ENCODE measurements at regions not wholly inside any gene's neighbourhood (a gene's known extent, or its start where the extent isn't known, plus 50 kb on each side); places are given as distances from the start of the nearest gene placed in this dataset.
"Not testable (repeated sequence)": the region's sequence is repeated elsewhere in the genome, so short reads cannot be mapped to it uniquely, and the experiment has no call there.

DNA sequence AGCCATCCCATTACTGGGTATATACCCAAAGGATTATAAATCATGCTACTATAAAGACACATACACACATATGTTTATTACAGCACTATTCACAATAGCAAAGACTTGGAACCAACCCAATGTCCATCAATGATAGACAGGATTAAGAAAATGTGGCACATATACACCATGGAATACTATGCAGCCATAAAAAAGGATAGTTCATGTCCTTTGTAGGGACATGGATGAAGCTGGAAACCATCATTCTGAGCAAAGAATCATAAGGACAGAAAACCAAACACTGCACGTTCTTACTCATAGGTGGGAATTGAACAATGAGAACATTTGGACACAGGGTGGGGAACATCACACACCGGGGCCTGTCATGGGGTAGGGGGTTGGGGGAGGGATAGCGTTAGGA is 60.3 kb upstream of the NMU start:
- DNase-seq = not testable (repeated sequence)

DNA sequence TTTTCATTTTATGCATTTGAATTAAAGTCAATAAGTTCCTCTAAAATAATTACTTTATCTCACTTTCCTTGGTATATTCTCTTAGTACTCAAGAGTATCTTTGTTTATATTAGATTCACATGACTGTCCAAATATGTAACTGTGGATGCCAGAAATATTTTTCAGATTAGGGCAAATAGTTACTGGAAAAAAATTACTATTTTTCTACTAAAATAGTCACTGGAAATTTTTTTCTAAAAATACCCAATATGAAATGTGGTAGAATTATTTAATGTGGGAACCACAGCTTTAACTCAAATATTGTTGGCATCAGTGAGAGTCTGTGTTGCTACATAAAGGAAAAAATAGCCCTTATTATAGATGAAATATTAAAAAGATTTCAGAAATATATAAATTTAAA is 70.4 kb upstream of the NMU start:
- DNase-seq = no peak

DNA sequence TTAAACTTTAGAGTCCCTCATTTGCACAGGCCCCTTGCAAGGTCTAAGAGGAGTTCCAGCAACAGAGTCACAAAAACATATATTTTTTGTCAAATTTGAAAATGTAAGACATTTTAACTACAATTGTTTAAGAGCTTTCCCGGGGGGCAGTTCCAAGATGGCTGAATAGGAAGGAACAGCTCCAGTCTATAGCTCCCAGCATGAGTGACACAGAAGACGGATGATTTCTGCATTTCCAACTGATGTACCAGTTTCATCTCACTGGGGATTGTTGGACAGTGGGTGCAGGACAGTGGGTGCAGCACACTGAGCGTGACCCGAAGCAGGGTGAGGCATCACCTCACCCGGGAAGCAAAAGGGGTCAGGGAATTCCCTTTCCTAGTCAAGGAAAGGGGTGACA is 71.4 kb upstream of the NMU start:
- DNase-seq = no peak

DNA sequence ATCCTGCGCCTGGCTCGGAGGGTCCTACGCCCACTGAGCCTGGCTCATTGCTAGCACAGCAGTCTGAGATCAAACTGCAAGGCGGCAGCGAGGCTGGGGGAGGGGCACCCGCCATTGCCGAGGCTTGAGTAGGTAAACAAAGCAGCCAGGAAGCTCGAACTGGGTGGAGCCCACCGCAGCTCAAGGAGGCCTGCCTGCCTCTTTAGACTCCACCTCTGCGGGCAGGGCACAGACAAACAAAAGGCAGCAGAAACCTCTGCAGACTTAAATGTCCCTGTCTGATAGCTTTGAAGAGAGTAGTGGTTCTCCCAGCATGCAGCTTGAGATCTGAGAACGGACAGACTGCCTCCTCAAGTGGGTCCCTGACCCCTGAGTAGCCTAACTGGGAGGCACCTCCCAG is 71.9 kb upstream of the NMU start:
- not testable (repeated sequence) for DNase-seq

DNA sequence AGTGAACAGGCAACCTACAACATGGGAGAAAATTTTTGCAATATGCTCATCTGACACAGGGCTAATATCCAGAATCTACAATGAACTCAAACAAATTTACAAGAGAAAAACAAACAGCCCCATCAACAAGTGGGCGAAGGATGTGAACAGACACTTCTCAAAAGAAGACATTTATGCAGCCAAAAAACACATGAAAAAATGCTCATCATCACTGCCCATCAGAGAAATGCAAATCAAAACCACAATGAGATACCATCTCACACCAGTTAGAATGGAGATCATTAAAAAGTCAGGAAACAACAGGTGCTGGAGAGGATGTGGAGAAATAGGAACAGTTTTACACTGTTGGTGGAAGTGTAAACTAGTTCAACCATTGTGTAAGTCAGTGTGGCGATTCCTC is 76.7 kb upstream of the NMU start:
- DNase-seq = not testable (repeated sequence)

DNA sequence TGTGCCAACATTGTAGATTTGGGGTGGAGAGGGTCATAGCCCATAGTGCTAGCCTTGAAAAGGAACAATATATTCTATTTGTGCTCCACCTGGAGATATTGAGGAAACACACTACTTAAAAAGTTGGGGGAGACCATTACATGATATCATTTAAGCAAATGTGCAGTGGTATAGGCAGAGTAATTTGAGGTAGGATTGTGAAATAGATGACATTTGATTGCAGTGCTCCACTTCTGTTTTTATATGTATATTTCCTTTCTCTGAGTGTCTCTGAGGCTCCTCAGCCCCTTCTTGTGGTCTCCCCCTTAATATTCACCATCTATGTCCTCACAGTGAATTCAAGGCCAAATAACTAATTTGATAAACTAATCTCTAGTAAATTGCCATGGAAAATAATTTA is 85.6 kb upstream of the NMU start:
- DNase-seq = no peak

DNA sequence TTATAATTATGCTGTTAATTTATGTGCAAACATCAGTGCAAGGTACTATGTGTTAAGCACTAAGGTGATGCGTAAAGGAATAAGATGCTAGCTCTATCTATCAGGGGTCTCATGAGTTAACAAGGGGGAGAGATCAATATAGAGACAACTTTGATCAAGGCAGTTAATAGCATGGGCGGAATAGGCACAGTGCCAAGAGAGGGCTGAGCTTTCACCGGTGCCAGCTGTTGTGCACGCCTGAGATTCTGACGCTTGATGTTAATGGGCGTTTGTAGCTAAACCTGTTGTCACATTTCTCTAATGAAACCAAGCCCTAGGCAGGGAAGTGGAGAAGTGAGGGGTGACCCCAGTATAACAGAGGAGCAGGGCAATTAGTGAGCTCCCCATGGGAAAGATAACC is 86.0 kb upstream of the NMU start:
- DNase-seq = peak; percentile 61

DNA sequence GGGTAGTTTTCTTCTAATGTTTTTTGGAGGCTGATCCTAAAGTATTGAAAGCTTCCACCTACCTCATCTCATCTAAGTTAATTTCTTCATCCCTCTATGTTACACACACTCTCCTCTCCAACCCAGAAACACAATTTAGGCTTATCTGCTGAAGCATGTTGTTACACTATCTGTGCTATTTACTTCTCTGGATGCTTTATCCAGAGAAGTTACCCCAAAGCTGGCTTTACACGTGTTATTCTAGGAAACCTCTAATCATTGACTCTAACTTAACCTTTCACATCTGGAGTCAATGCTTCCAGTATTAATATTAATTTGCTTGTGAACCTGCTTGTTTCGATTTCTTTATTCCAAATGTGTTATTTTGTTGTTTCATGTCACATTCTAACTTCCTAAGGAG is 87.3 kb upstream of the NMU start:
- DNase-seq = no peak

DNA sequence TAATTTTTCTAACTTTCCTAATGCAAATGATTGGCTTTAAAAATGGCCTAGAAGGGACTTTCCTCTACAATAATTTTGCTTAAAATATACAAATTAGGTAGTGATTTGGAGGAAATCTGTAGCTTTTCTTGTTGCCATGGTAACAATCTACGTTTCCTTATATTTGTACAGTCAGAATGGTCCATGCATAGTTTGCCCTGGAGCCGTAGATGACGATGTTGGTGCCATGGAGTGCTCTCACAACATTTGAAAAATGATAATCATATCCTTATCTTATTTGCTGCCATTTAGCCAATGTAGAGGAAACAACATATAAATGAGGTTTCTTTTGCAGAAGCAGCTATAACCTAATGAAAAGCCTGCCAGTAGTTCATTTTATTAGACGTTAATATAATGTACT is 89.0 kb upstream of the NMU start:
- DNase-seq = no peak

DNA sequence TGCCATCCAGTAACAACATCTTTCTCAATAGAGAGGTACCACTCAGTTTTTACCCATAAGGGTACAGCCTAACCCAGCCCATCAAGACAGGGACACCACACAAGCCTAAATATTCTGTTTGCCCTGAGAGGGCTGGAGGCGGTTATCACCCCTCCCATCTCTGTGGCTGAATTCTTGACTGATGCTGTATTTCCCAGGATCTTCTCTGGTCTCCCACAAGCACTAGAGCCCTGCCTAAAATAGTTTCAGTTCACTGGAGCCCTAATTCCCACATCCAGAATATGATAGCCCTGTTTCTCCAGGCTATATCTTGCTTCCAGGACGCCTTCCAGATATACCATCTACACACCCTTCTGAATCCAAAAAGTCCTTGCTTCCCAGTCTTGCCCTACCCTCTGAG is 91.6 kb upstream of the NMU start:
- no peak for DNase-seq

DNA sequence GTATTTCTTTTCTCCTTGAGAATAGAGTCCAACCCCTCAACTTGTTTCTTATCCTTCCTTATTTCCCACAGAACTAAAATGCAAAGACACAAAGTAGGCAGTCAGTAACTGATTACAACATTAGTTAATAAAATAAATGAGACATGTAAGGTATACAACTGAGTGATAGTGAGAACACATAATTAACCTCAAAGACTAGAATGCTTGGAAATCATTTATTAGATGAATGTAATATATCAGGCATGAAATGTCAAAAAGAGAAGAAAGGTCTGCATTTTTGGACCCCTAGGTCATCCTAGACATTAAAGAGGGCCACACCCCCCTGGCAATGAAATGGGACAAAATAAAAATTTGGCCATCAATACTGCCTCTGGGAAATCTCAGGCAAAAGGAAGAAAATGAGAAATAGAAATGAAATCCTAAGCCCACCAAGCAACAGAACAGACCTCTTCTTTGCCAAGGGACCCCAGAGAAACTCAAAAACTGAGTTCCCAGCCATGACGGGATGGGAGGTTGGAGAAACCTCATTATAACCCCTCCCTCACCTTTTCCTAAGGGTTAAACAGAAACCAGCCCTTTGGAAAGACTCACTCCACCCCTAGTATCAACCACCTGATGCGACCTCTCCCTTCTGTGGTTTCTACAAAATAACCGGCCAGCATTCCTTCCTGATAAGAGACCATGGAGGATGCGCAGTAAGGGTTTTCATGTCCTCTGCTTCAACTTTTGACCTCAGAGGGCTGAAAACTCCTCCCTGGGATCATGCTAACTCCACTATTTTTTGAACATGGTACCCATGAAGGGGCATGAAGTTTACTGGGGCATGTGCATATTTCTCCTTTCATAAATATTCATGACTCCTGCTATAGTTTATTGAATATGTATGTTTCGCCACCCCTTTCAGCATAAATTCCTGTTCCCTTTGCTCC is 90.0 kb upstream of the EXOC1L start:
- no peak for DNase-seq

DNA sequence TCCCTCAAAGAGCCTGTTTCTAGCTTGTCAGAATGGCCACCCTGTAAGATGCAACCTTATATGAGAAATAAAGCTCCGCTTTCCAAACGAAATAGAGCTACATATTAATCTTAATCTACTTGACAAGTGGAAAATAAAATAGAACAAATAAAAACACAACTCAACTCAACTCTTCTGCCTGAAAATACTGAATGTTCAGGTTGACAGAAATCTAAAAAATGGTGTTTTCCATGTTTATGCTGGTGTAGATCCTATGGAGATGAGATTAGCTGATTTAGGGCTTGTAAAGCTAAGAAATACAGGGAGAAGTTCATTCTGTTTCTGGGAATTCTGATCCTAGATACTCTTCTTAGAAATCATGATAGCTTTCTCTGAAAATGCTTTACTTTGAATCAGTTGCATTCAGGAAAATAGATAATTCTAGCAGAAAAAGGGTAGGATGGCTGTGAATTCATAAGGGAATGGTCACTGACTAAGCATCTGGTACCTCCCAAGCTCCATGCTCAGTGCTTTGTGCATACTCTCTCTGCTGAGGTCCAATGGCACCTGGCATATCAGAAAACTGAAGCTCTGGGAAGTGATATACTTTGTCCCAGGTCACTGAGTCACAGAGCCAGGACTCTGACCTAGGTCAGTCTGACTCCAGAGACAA is 89.2 kb upstream of the EXOC1L start:
- no peak for DNase-seq

DNA sequence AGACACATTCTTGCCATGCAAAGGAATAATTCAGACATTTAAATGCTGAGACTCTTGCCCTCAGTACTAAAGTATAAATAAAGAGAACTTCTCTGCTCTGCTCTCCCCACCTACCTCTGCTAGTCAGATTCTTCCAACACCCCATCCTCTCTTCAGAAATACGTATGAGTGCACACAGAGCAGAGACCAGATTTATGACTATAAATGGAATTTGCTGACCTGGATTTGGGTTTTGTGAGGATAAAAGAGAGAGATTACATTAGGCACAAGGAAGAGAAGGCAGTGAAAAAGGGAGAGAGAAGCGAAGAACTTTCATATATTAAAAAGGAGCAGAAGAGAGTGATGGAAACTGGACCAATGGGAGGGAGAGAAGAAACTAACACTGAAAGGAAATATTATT is 87.6 kb upstream of the EXOC1L start:
- DNase-seq = no peak

DNA sequence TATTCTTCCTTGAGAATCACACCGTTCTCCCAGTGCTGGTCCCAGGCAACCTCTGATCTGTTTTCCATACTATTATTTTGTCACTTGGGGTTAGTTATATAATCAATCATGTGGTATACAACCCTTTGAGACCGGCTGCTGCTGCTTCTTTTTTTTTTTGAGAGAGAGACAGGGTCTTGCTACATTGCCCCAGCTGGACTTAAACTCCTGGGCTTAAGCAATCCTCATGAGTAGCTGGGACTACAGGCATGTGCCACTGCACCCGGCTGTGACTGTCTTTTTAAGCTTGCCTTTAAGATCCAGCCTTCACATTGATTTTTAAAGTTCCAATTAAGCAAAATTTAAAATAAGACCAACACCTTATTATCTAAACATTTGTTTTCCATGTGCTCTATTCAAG is 86.7 kb upstream of the EXOC1L start:
- DNase-seq = no peak

DNA sequence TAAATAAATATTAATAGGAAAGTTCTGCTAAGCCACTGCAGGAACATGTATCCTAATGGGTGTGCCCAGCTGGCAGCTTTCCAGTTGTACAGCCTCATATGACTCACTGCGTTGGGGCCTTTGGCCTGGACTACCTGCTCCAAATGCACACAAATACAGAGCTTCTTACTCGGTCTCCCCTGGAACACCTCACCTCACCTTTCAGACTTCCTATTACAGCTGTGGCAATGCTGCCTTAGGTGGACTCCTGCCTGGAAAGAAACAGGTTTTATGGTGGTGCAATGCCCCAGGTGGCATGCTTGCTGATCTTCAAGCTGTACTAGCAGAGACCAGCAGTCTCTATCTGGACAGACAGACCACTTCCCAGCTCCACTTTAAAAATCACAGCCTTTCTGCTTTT is 85.7 kb upstream of the EXOC1L start:
- DNase-seq = no peak

DNA sequence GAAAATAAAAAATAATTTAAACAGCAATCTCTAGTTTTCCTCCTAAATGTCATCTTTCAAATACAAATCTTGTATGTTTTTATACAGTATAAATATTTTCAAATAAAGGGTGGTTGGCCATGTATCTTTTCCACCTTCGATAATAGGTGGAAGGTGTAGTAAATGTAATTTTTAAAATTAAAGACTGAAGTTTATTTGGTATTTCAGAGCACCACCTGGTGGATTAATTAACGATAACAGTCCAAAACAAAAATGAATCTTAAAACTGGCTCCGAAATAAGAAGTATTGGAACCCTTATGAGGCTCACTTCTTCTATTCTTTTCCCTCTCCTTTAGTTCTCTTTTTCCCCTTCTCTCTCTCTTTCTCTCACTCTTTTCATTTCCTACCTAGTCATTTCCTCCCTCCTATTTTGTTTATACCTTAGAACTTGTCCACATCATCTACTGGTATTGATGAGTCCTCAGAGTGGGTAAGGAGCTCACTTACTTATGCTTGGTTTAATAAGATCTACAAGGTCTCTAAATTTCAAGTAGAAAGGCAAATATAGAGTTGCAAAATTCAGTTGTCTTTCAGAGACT is 82.9 kb upstream of the EXOC1L start:
- peak; percentile 23 for DNase-seq

DNA sequence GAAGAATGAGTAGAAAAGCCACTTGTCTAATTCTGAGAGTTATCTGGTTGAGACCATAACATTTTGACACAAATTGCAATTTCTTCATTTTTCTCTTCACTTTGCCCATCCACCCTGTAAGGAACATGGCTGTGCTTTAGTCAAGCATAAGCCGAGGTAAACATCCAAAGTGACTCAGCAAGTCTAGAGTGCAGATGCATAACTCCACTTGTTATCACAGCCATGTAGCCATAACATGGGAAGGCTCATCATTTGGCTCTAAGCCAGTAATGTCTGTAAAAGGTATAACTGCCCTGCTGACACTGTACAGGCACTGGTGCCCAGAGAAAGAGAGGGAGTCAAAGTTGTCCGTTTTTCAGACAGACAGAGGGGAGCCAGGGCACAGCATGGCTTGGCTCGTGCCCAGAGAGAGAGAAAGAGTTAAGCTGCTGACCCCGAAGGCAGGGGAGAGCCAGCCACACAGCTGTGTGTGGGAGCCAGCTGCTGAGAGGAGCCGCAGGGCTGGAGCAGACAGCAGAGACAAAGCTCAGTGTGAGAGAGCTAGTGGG is 76.9 kb upstream of the EXOC1L start:
- no peak for DNase-seq

DNA sequence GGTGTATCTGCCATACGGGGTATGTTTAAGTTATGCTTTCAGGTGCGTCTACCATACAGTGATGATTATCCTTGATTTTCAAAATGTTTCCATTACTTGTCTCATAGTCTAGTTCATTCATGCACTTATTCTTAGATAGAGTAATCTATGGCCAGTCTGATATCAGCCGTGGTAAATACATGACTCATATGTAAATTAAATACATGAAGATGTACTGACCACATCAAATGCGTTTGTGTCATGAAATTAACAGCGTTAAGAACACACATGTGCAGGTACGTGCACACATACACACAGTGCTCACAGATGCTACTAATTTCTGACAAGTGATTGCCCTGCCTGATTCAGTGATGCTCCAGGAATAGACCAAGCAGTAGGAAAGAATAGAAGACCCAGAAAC is 75.2 kb upstream of the EXOC1L start:
- no peak for DNase-seq

DNA sequence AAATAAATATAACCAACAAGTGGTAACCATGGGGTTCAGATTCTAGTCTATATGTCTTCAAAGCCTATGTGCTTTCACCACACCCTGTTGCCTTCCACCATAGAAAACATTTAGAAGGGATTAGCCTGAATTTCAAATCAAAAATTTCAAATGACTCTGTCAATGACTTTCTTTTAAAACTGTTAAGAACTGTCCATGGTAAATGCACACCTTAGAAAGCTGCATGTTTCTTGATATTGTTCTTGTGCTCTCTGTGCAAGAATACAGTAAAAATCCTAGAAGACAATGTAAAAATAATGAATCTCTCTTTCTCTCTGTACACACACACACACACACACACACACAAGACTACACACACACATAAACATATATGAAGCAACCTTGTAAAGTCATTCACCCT is 74.6 kb upstream of the EXOC1L start:
- no peak for DNase-seq

DNA sequence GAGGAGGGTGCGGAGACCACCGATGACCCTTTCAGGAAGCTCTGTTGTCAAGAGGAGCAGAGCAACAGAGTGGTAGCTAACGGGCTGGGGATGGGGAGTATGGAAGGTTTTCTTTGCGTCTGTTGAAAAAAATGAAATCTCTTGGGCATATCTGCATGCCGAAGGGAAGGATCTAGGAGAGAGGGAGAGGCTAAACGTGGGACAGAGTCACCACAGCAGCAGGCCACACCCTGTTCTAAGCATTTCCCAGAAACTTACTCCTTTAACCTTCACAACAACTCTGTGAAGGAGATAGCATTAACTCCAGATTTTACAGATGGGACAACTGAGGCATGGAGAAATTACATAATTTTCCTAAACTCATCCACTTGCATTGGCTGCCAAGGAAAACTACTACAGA is 71.8 kb upstream of the EXOC1L start:
- no peak for DNase-seq

DNA sequence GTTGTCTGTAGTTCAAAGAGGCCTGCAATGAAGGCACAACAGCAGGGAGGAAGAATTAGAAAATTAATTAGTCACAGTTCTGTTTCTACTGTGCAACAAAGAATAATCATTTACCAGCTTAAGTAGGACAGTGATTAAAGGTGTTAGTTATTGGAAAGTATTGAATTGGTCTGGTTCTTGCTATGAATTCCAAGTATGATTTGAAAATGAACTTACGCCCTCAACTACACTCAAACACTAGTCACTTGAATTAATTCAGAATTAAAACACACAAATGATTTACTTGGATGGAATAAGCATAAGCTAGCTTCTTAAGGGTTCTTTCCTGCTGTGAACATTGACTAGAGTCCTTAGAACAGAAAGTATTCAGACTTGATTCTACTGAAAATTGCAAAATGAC is 69.9 kb upstream of the EXOC1L start:
- DNase-seq = no peak

DNA sequence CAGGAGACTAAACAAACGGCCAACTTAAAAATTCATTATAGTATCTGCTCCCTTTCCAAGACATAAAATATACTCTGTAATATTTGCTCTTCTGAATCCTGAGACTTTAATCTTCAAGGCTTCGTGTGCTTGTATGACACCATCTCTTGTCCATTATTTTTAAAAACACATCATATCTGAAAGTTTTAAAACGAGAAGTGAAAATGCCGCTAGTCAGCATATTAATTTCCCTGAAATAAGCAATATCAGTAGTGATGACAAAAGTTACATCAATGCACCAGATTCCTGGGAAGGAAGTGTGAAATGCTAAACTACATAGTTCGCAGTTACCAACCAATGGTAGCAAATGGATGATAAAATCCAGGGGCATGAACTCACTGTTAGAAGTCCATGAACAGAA is 66.8 kb upstream of the EXOC1L start:
- no peak for DNase-seq

DNA sequence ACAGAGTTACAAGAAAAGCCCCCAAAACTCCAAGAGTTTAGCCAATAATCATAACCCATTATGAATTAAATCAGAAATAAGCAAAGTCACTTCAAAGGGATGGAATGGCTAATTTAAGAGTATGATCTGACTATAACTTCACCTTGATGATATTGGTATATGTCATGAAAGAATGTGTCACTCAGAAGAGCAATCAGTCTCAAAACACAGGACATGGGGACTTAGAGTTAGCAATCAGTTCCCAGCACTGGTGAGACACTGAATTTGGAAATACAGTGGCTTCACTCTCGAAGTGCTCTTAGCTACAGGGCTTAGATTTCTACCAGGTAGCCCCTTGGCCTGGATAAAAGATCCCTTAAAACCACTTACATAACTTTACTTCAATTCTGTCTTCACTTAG is 65.7 kb upstream of the EXOC1L start:
- DNase-seq = no peak

DNA sequence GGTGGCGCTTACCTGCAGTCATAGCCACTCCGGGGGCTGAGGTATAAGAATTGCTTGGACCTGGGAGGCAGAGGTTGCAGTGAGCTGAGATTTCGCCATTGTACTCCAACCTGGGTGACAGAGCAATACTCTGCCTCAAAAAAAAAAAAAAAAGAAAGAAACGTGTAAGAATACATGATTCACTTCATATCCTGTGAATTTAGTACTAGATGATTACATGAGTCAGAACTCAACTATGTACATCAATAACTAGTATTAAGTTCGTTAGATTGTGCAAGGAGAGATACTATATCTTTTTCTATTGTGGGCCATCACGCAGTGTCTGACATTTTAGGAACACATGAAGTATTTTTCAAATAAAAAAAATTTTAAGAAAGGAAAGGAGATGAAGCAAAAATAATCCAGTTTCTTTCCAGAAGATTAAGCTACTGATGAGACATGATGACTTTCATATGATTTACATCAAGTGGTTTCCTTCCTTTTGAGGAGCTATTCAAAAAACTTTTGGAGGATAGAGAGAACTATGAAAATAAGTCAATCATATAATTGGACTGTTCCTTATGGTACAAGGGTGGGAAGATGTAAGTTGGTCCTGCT is 64.7 kb upstream of the EXOC1L start:
- DNase-seq = no peak

Measured in NCI-H510A treated with DMSO at 0.1 percent for 48 hours (cell line).